PFSK-1 (cell line): ENCODE measurements at regions not wholly inside any gene's neighbourhood (a gene's known extent, or its start where the extent isn't known, plus 50 kb on each side); places are given as distances from the start of the nearest gene placed in this dataset.

Experiments
- POLR2AphosphoS5 ChIP-seq: IDR thresholded peaks from 2 replicates; pipeline ENCODE4 v1.6.1; 2012; ENCODE audit warnings: low read depth, mild to moderate bottlenecking, control low read depth, low read length, moderate library complexity
- SIN3A ChIP-seq: IDR thresholded peaks from 2 replicates; pipeline ENCODE4 v1.6.1; 2012; ENCODE audit warnings: mild to moderate bottlenecking, low read length, moderate library complexity, borderline replicate concordance; ENCODE audit not compliant: insufficient read depth
- TAF1 ChIP-seq: IDR thresholded peaks from 2 replicates; pipeline ENCODE4 v1.6.1; 2012; ENCODE audit warnings: low read length, control low read depth, borderline replicate concordance; ENCODE audit not compliant: insufficient read depth

DNA sequence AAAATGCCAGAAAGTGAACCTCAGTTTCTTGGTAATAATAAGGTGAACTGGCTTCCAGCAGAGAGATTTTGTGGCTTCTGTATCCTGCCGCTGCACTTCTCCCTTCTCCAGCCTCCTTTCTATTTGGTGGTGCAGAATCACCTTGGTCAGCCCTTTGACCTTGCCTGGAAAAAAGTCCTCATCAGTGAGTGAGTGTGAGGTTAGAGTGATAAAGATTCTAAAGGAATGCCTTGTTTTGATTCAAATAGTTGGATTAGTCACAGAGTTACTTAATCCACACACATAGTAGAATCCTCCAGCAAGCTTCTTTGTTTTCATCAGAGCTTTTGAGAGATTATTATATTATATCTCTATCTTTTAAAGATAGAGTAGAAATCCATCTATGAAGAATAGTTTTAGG, 140.9 kb downstream of the KCNRG start:
- TF ChIP-seq POLR2AphosphoS5 (no peak), SIN3A (no peak), TAF1 (no peak)
